ENCODE measurements at regions not wholly inside any gene's neighbourhood (a gene's known extent, or its start where the extent isn't known, plus 50 kb on each side); places are given as distances from the start of the nearest gene placed in this dataset.

DNA sequence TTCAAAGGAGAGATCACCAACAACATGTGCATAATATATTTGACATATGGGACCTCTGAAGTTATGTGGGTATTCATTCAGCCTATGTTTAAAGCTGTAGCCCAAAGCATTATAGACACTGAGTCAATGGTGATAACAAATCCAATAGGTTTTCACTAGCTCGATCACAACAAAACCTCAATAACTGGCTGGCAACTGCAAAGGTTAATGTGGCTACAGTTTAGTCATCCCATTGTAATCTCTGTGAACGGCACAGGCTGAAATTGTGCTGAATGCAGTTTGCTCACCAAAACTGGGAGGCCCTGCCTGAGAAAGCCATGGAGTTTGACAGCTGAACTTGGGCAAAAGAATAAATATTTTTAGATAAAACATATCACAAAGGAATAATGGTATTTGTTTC, 152.4 kb upstream of the ADO start:
- Histone ChIP-seq H3K4me3 (no peak overlapping the region), H3K36me3 (no peaks in the 10 kb centered on the region), H3K4me1 (no peaks in the 10 kb centered on the region), H3K27me3 (no peaks in the 10 kb centered on the region), H3K27ac (no peak overlapping the region), H3K9me3 (no peaks in the 10 kb centered on the region)
- TF ChIP-seq POLR2AphosphoS5 (IDR thresholded peaks at IDR 0.05), result no peak
- TF ChIP-seq, protein P1, sequence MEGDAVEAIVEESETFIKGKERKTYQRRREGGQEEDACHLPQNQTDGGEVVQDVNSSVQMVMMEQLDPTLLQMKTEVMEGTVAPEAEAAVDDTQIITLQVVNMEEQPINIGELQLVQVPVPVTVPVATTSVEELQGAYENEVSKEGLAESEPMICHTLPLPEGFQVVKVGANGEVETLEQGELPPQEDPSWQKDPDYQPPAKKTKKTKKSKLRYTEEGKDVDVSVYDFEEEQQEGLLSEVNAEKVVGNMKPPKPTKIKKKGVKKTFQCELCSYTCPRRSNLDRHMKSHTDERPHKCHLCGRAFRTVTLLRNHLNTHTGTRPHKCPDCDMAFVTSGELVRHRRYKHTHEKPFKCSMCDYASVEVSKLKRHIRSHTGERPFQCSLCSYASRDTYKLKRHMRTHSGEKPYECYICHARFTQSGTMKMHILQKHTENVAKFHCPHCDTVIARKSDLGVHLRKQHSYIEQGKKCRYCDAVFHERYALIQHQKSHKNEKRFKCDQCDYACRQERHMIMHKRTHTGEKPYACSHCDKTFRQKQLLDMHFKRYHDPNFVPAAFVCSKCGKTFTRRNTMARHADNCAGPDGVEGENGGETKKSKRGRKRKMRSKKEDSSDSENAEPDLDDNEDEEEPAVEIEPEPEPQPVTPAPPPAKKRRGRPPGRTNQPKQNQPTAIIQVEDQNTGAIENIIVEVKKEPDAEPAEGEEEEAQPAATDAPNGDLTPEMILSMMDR (IDR thresholded peaks at IDR 0.05), result no peak
- no peak for TF ChIP-seq POLR2A (IDR thresholded peaks at IDR 0.05)
- no peak for DNase-seq (ENCODE audit: low spot score in 2 of 2)
- intact Hi-C loops (cut with DNase I; ENCODE audit: low total_unique reads), result no loop called here

DNA sequence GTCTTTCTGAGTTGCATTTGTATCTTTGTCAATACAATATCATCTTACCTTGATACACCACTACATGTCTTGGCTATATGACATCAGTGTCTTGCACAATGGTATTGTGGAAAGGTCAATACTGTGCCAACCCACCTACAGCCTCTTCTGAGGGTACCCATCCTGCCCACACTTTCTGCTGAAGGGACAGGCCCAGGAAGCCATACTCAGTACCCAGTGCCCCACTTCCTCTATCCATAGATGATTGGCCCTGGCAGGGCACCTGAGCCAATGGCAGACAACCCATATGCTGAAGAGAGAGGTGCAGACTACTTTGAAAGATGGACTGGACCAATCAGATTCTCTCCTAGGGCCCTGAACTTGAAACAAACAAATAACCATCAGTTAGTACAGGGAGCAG, 152.0 kb upstream of the ADO start:
- no peak for DNase-seq (ENCODE audit: low spot score in 2 of 2)

DNA sequence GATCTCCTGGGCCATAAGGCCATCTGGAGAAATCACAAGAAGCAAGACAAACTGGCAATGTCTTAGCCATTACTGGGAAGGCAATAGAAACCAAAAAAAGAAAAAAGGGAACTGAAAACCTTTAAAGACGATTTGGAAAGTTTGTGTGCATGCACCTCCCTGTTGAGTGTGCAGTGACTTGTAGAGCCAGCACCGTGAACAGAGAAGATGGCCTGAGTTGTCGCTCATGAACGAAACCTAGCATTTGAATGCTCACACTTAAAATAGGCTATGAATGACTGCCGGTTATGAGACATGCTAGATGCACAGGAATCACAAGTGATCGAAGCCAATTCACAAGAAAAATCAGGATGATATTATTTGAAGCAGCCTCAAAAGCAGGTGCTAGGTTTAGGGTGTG, 151.3 kb upstream of the ADO start:
- TF ChIP-seq POLR2AphosphoS5 (IDR thresholded peaks at IDR 0.05) (no peak), POLR2A (IDR thresholded peaks at IDR 0.05) (no peak)
- TF ChIP-seq, protein P1 (IDR thresholded peaks at IDR 0.05), result no peak
- no peak overlapping the region for H3K4me3 ChIP-seq
- no peak for DNase-seq (ENCODE audit: low spot score in 2 of 2)
- intact Hi-C loops (cut with DNase I; ENCODE audit: low total_unique reads), result no loop called here
- no peaks in the 10 kb centered on the region for H3K4me1 ChIP-seq
- no peaks in the 10 kb centered on the region for H3K36me3 ChIP-seq
- H3K27me3 ChIP-seq, result no peaks in the 10 kb centered on the region
- no peak overlapping the region for H3K27ac ChIP-seq
- no peaks in the 10 kb centered on the region for H3K9me3 ChIP-seq

More for the DNA sequence above, 152.0 kb upstream of the ADO start:
- Histone ChIP-seq H3K9me3 (no peaks in the 10 kb centered on the region), H3K4me3 (no peak overlapping the region), H3K36me3 (no peaks in the 10 kb centered on the region), H3K27ac (no peak overlapping the region), H3K27me3 (no peaks in the 10 kb centered on the region), H3K4me1 (no peaks in the 10 kb centered on the region)
- intact Hi-C loops (cut with DNase I; ENCODE audit: low total_unique reads), result no loop called here
- TF ChIP-seq POLR2A (IDR thresholded peaks at IDR 0.05), result no peak
- TF ChIP-seq, protein P1 (IDR thresholded peaks at IDR 0.05), result no peak
- TF ChIP-seq POLR2AphosphoS5 (IDR thresholded peaks at IDR 0.05), result no peak

DNA sequence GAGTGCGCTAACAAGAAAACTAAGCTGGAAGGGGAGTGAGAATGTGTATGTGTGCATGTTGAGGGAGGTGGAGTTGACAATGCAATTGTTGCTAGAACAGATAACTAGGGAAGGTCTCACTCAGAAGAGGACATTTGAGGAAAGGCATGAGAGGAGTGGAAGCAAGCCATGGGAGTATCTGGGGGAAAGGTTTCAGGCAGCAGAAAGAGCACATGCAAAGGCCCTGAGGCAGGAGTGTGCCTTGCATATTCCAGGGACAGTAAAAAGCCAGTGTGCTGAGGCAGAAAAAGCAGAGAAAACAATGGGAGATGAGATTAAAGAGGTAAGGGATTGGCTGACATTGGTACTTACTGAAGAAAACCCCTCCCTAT, 149.6 kb upstream of the ADO start:
- Histone ChIP-seq H3K36me3 (no peaks in the 10 kb centered on the region), H3K9me3 (no peaks in the 10 kb centered on the region), H3K4me3 (no peak overlapping the region), H3K27me3 (no peaks in the 10 kb centered on the region), H3K27ac (no peak overlapping the region), H3K4me1 (no peaks in the 10 kb centered on the region)
- intact Hi-C loops (cut with DNase I; ENCODE audit: low total_unique reads), result no loop called here
- TF ChIP-seq, protein P1 (IDR thresholded peaks at IDR 0.05), result no peak
- TF ChIP-seq POLR2A (IDR thresholded peaks at IDR 0.05) (no peak), POLR2AphosphoS5 (IDR thresholded peaks at IDR 0.05) (no peak)
- no peak for DNase-seq (ENCODE audit: low spot score in 2 of 2)

DNA sequence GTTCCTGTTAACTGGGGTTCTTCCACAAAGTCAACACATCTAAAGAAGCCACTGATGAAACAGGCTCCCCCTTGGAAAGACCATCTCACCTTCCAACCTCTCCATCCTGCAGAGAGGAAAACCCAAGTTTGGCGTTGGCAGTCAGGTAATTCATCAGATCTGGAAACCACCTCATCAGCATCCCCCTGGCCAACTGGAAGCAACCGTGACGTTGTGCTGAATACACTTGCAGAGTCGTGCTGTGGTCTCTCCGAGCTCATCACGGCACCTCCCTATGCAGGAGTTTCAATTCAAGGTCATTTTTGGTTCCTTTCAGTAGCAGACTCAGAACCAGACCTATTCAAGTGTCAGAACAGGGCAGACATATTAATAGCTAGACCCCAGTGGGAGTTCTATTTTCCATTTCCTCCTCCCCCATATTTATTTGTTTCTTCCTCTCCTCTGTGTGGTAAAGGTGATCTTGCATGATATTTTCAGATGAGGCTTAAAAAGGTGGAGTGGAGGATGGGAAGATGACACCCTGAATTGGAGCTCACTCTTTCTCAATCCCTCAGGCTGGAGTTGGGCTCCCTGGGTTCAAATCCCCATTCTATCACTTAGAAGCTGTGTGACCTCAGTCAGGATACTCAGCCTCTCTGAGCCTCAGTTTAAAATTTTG, 149.1 kb upstream of the ADO start:
- no peak for TF ChIP-seq POLR2A (IDR thresholded peaks at IDR 0.05)
- TF ChIP-seq, protein P1 (IDR thresholded peaks at IDR 0.05), result no peak
- TF ChIP-seq POLR2AphosphoS5 (IDR thresholded peaks at IDR 0.05), result no peak
- no peaks in the 10 kb centered on the region for H3K27me3 ChIP-seq
- no peaks in the 10 kb centered on the region for H3K9me3 ChIP-seq
- intact Hi-C loops (cut with DNase I; ENCODE audit: low total_unique reads), result no loop called here
- no peak for DNase-seq (ENCODE audit: low spot score in 2 of 2)
- H3K27ac ChIP-seq, result no peak overlapping the region
- no peaks in the 10 kb centered on the region for H3K4me1 ChIP-seq
- no peaks in the 10 kb centered on the region for H3K36me3 ChIP-seq
- no peak overlapping the region for H3K4me3 ChIP-seq

Measured in breast epithelium (tissue), 4 donors.